ENCODE measurements at regions not wholly inside any gene's neighbourhood (a gene's known extent, or its start where the extent isn't known, plus 50 kb on each side); places are given as distances from the start of the nearest gene placed in this dataset.
"Not testable (repeated sequence)": the region's sequence is repeated elsewhere in the genome, so short reads cannot be mapped to it uniquely, and the experiment has no call there.

GRCh38 chr17:53470626-53471025 is 352.1 kb upstream of the KIF2B start:
- H4K20me1 ChIP-seq (ENCODE audit: insufficient read depth, low read length), result no peaks in the 10 kb centered on the region
- Mint-ChIP-seq H3K36me3 (no peaks in the 10 kb centered on the region), H3K9me3 (peaks cover 0 to 11% (median 0%) of the 10 kb centered on the region in 7 donors), H3K27me3 (ENCODE audit: low read depth in 3 of 3) (no peaks in the 10 kb centered on the region), H3K4me3 (no peak overlapping the region), H3K4me1 (no peaks in the 10 kb centered on the region), H3K27ac (no peak overlapping the region)
- no peaks in the 10 kb centered on the region for H3K79me2 ChIP-seq (ENCODE audit: insufficient read depth, low read length)
- no peaks in the 10 kb centered on the region for H3K27me3 ChIP-seq (ENCODE audit: control insufficient read depth in 2 of 2, insufficient read depth in 2 of 2, low read length in 2 of 2)
- no peak overlapping the region for H3K27ac ChIP-seq (ENCODE audit: low read depth in 1 of 2, low read length in 2 of 2)
- no peak overlapping the region for H3K4me3 ChIP-seq (replicated peaks in 1 of 3; ENCODE audit: low read depth in 2 of 3, low read length in 3 of 3)
- intact Hi-C loops (cut with micrococcal nuclease), result no loop called here
- no peaks in the 10 kb centered on the region for H3K4me1 ChIP-seq (ENCODE audit: control insufficient read depth in 1 of 2, insufficient read depth in 2 of 2, low read length in 2 of 2)
- H3K4me2 ChIP-seq (replicated peaks; ENCODE audit: extremely low read depth, low read length, poor library complexity, severe bottlenecking), result no peak overlapping the region
- no peaks in the 10 kb centered on the region for H3K36me3 ChIP-seq (replicated peaks in 1 of 2; ENCODE audit: control insufficient read depth in 1 of 2, insufficient read depth in 2 of 2, low read length in 2 of 2)
- TF ChIP-seq CTCF (IDR thresholded peaks at IDR 0.05), result no peak
- WGBS (ENCODE audit: insufficient coverage), result 80% methylated on average over 1 of the region's 1 CpG
- H3K9ac ChIP-seq (ENCODE audit: insufficient read depth, low read length, poor library complexity, severe bottlenecking), result no peak overlapping the region
- H3K9me3 ChIP-seq (replicated peaks in 1 of 2; ENCODE audit: control insufficient read depth in 1 of 2, insufficient read depth in 1 of 2, low read length in 2 of 2), result no peaks in the 10 kb centered on the region
- no peak overlapping the region for H2AFZ ChIP-seq (ENCODE audit: insufficient read depth, low read depth, low read length, poor library complexity, severe bottlenecking)
- no peak for DNase-seq

DNA sequence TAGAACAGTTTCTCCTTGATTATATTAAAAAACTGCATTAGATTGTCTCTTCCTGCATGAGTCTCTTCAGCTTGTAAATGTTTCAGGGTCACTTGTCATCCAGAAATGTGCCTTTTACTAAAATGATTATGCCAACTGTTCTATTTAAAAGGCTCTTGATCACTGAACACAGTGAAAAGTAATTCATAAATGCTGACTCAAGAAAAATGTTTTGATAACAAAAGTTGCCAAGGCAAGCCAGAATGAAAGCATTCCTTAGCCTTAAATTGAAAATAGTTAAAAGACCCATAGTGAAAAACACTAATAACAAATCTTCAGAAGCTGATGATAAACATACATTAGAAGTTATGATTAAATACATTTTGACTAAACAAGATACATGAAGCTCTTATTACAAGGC is 356.0 kb upstream of the KIF2B start:
- Histone ChIP-seq H3K4me2 (replicated peaks; ENCODE audit: extremely low read depth, low read length, poor library complexity, severe bottlenecking) (no peak overlapping the region), H3K4me1 (ENCODE audit: control insufficient read depth in 1 of 2, insufficient read depth in 2 of 2, low read length in 2 of 2) (no peaks in the 10 kb centered on the region), H3K4me3 (replicated peaks in 1 of 3; ENCODE audit: low read depth in 2 of 3, low read length in 3 of 3) (no peak overlapping the region), H3K9ac (ENCODE audit: insufficient read depth, low read length, poor library complexity, severe bottlenecking) (no peak overlapping the region), H2AFZ (ENCODE audit: insufficient read depth, low read depth, low read length, poor library complexity, severe bottlenecking) (no peak overlapping the region), H3K9me3 (replicated peaks in 1 of 2; ENCODE audit: control insufficient read depth in 1 of 2, insufficient read depth in 1 of 2, low read length in 2 of 2) (no peaks in the 10 kb centered on the region), H3K36me3 (replicated peaks in 1 of 2; ENCODE audit: control insufficient read depth in 1 of 2, insufficient read depth in 2 of 2, low read length in 2 of 2) (no peaks in the 10 kb centered on the region), H3K27me3 (ENCODE audit: control insufficient read depth in 2 of 2, insufficient read depth in 2 of 2, low read length in 2 of 2) (no peaks in the 10 kb centered on the region), H3K27ac (ENCODE audit: low read depth in 1 of 2, low read length in 2 of 2) (no peak overlapping the region), H4K20me1 (ENCODE audit: insufficient read depth, low read length) (no peaks in the 10 kb centered on the region), H3K79me2 (ENCODE audit: insufficient read depth, low read length) (no peaks in the 10 kb centered on the region)
- Mint-ChIP-seq H3K27me3 (ENCODE audit: low read depth in 3 of 3) (no peaks in the 10 kb centered on the region), H3K27ac (no peak overlapping the region), H3K36me3 (no peaks in the 10 kb centered on the region), H3K4me1 (no peaks in the 10 kb centered on the region), H3K4me3 (no peak overlapping the region), H3K9me3 (peaks cover 0 to 7% (median 0%) of the 10 kb centered on the region in 7 donors)
- no peak for DNase-seq
- intact Hi-C loops (cut with micrococcal nuclease), result no loop called here
- no peak for TF ChIP-seq CTCF (IDR thresholded peaks at IDR 0.05)

- H3K27me3 Mint-ChIP-seq (ENCODE audit: low read depth in 3 of 3); H3K4me1 ChIP-seq (ENCODE audit: control insufficient read depth in 1 of 2, insufficient read depth in 2 of 2, low read length in 2 of 2); DNase-seq; H3K4me3 Mint-ChIP-seq; H3K9me3 Mint-ChIP-seq; H3K36me3 Mint-ChIP-seq; H3K9me3 ChIP-seq (replicated peaks in 1 of 2; ENCODE audit: control insufficient read depth in 1 of 2, insufficient read depth in 1 of 2, low read length in 2 of 2); H3K27ac ChIP-seq (ENCODE audit: low read depth in 1 of 2, low read length in 2 of 2); H4K20me1 ChIP-seq (ENCODE audit: insufficient read depth, low read length); intact Hi-C loops (cut with micrococcal nuclease); H3K27me3 ChIP-seq (ENCODE audit: control insufficient read depth in 2 of 2, insufficient read depth in 2 of 2, low read length in 2 of 2); H3K27ac Mint-ChIP-seq; H3K36me3 ChIP-seq (replicated peaks in 1 of 2; ENCODE audit: control insufficient read depth in 1 of 2, insufficient read depth in 2 of 2, low read length in 2 of 2); H3K79me2 ChIP-seq (ENCODE audit: insufficient read depth, low read length); H3K4me1 Mint-ChIP-seq; H2AFZ ChIP-seq (ENCODE audit: insufficient read depth, low read depth, low read length, poor library complexity, severe bottlenecking); H3K9ac ChIP-seq (ENCODE audit: insufficient read depth, low read length, poor library complexity, severe bottlenecking); H3K4me3 ChIP-seq (replicated peaks in 1 of 3; ENCODE audit: low read depth in 2 of 3, low read length in 3 of 3); H3K4me2 ChIP-seq (replicated peaks; ENCODE audit: extremely low read depth, low read length, poor library complexity, severe bottlenecking): not testable (repeated sequence)
- WGBS (ENCODE audit: insufficient coverage), result 71% methylated on average over 1 of the region's 8 CpGs
These were observed 358.3 kb upstream of the KIF2B start for GRCh38 chr17:53464396-53464795.
